Cardiac muscle cell (in vitro differentiated cells and primary cell): ENCODE measurements at regions not wholly inside any gene's neighbourhood (a gene's known extent, or its start where the extent isn't known, plus 50 kb on each side); places are given as distances from the start of the nearest gene placed in this dataset.

Source experiments
- DNase-seq, 2 donors: peaks; one replicate each; pipeline versions ENCODE4 v3.0.0 to v3.0.0-alpha.2; 2010 to 2017; ENCODE audit warnings: low read depth in 1 of 2, low spot score in 1 of 2
- H3K27ac ChIP-seq: fragments of 200-600 bp; sonication (generic); 2 replicates; pipeline ENCODE4 v1.5.1; 2016
- H3K27me3 ChIP-seq: fragments of 200-600 bp; sonication (generic); 2 replicates; pipeline ENCODE4 v1.6.0; 2016; ENCODE audit warnings: control low read depth
- H3K36me3 ChIP-seq: fragments of 200-600 bp; sonication (generic); 2 replicates; pipeline ENCODE4 v1.5.1; 2016; ENCODE audit warnings: control low read depth
- H3K4me1 ChIP-seq: fragments of 200-600 bp; sonication (generic); 2 replicates; pipeline ENCODE4 v1.8.1; 2017; ENCODE audit warnings: low read depth, mild to moderate bottlenecking, mixed run types
- H3K4me3 ChIP-seq: fragments of 200-600 bp; sonication (generic); 2 replicates; pipeline ENCODE4 v1.5.1; 2016; ENCODE audit warnings: mild to moderate bottlenecking
- H3K9me3 ChIP-seq: fragments of 200-600 bp; sonication (generic); 2 replicates; pipeline ENCODE4 v1.5.1; 2017; ENCODE audit warnings: low read depth, mild to moderate bottlenecking, control low read depth
- CTCF ChIP-seq: IDR thresholded peaks from 2 replicates; pipeline ENCODE4 v1.5.1; 2012; ENCODE audit warnings: low read depth, mild to moderate bottlenecking, low read length

GRCh38 chr1:30514137-30514654, 209.2 kb downstream of the MATN1 start:
- TF ChIP-seq CTCF: no peak

GRCh38 chr1:30513396-30514136, 209.8 kb downstream of the MATN1 start:
- no peaks in the 10 kb centered on the region for H3K27me3 ChIP-seq
- H3K4me1 ChIP-seq: no peaks in the 10 kb centered on the region
- no peak for TF ChIP-seq CTCF
- no peak overlapping the region for H3K27ac ChIP-seq
- H3K36me3 ChIP-seq: no peaks in the 10 kb centered on the region
- DNase-seq: no peak
- H3K4me3 ChIP-seq: no peak overlapping the region
- H3K9me3 ChIP-seq: no peaks in the 10 kb centered on the region

More at GRCh38 chr1:30514137-30514654, 209.2 kb downstream of the MATN1 start:
- no peak overlapping the region for H3K27ac ChIP-seq
- no peak for DNase-seq
- no peaks in the 10 kb centered on the region for H3K36me3 ChIP-seq
- H3K27me3 ChIP-seq: no peaks in the 10 kb centered on the region
- H3K4me3 ChIP-seq: no peak overlapping the region
- no peaks in the 10 kb centered on the region for H3K9me3 ChIP-seq
- H3K4me1 ChIP-seq: no peaks in the 10 kb centered on the region

GRCh38 chr1:30512914-30513265, 210.5 kb downstream of the MATN1 start:
- Histone ChIP-seq H3K27ac (no peak overlapping the region), H3K27me3 (no peaks in the 10 kb centered on the region), H3K36me3 (no peaks in the 10 kb centered on the region), H3K9me3 (no peaks in the 10 kb centered on the region), H3K4me3 (no peak overlapping the region), H3K4me1 (no peaks in the 10 kb centered on the region)
- no peak for TF ChIP-seq CTCF
- no peak for DNase-seq

GRCh38 chr1:30511991-30512913, 211.1 kb downstream of the MATN1 start:
- Histone ChIP-seq H3K36me3 (no peaks in the 10 kb centered on the region), H3K27ac (no peak overlapping the region), H3K4me3 (no peak overlapping the region), H3K9me3 (no peaks in the 10 kb centered on the region), H3K4me1 (no peaks in the 10 kb centered on the region), H3K27me3 (no peaks in the 10 kb centered on the region)
- TF ChIP-seq CTCF: no peak
- DNase-seq: no peak

GRCh38 chr1:30511563-30511962, 211.8 kb downstream of the MATN1 start:
- DNase-seq: no peak
- no peaks in the 10 kb centered on the region for H3K36me3 ChIP-seq
- no peaks in the 10 kb centered on the region for H3K27me3 ChIP-seq
- no peak overlapping the region for H3K4me3 ChIP-seq
- no peak overlapping the region for H3K27ac ChIP-seq
- no peaks in the 10 kb centered on the region for H3K4me1 ChIP-seq
- no peaks in the 10 kb centered on the region for H3K9me3 ChIP-seq
- TF ChIP-seq CTCF: no peak
